GM19351 (cell line): ENCODE measurements at regions not wholly inside any gene's neighbourhood (a gene's known extent, or its start where the extent isn't known, plus 50 kb on each side); places are given as distances from the start of the nearest gene placed in this dataset.
"Not testable (repeated sequence)": the region's sequence is repeated elsewhere in the genome, so short reads cannot be mapped to it uniquely, and the experiment has no call there.

Experiments used
- ATAC-seq: cut with Tn5 transposase; IDR thresholded peaks from one replicate; pipeline ENCODE4 v1.9.1; 2021; ENCODE audit warnings: mild to moderate bottlenecking, moderate library complexity; ENCODE audit not compliant: unreplicated experiment

- ATAC-seq: no peak
Observed at GRCh38 chr1:182172699-182173098, 111.2 kb upstream of the ZNF648 start.

- peak; percentile 73 for ATAC-seq
Observed at GRCh38 chr1:182170891-182171461, 109.5 kb upstream of the ZNF648 start.

- ATAC-seq: no peak
Observed at GRCh38 chr1:182169203-182169602, 107.7 kb upstream of the ZNF648 start.

GRCh38 chr1:182166750-182167149 lies 105.2 kb upstream of the ZNF648 start:
- ATAC-seq: no peak

- no peak for ATAC-seq
Observed at GRCh38 chr1:182166321-182166720, 104.8 kb upstream of the ZNF648 start.

- ATAC-seq: no peak
Observed at GRCh38 chr1:182164273-182164672, 102.8 kb upstream of the ZNF648 start.

- no peak for ATAC-seq
Observed at GRCh38 chr1:182163821-182164223, 102.3 kb upstream of the ZNF648 start.

GRCh38 chr1:182159443-182159842 lies 97.9 kb upstream of the ZNF648 start:
- no peak for ATAC-seq

GRCh38 chr1:182157187-182157586 lies 95.7 kb upstream of the ZNF648 start:
- no peak for ATAC-seq

GRCh38 chr1:182154425-182154824 lies 92.9 kb upstream of the ZNF648 start:
- not testable (repeated sequence) for ATAC-seq

GRCh38 chr1:182149411-182149965 lies 88.0 kb upstream of the ZNF648 start:
- no peak for ATAC-seq

- no peak for ATAC-seq
Observed at GRCh38 chr1:182147951-182148350, 86.4 kb upstream of the ZNF648 start.

GRCh38 chr1:182147136-182147820 lies 85.8 kb upstream of the ZNF648 start:
- peak; percentile 94 for ATAC-seq

GRCh38 chr1:182146286-182146685 lies 84.8 kb upstream of the ZNF648 start:
- no peak for ATAC-seq

- no peak for ATAC-seq
Observed at GRCh38 chr1:182145441-182145840, 83.9 kb upstream of the ZNF648 start.

- no peak for ATAC-seq
Observed at GRCh38 chr1:182144646-182145030, 83.1 kb upstream of the ZNF648 start.

- ATAC-seq: no peak
Observed at GRCh38 chr1:182143825-182144645, 82.5 kb upstream of the ZNF648 start.

- no peak for ATAC-seq
Observed at GRCh38 chr1:182143154-182143657, 81.7 kb upstream of the ZNF648 start.

- ATAC-seq: no peak
Observed at GRCh38 chr1:182142621-182143020, 81.1 kb upstream of the ZNF648 start.

- no peak for ATAC-seq
Observed at GRCh38 chr1:182141040-182141439, 79.5 kb upstream of the ZNF648 start.

GRCh38 chr1:182139496-182139895 lies 78.0 kb upstream of the ZNF648 start:
- no peak for ATAC-seq
